ENCODE measurements at regions not wholly inside any gene's neighbourhood (a gene's known extent, or its start where the extent isn't known, plus 50 kb on each side); places are given as distances from the start of the nearest gene placed in this dataset.
"Not testable (repeated sequence)": the region's sequence is repeated elsewhere in the genome, so short reads cannot be mapped to it uniquely, and the experiment has no call there.

DNA sequence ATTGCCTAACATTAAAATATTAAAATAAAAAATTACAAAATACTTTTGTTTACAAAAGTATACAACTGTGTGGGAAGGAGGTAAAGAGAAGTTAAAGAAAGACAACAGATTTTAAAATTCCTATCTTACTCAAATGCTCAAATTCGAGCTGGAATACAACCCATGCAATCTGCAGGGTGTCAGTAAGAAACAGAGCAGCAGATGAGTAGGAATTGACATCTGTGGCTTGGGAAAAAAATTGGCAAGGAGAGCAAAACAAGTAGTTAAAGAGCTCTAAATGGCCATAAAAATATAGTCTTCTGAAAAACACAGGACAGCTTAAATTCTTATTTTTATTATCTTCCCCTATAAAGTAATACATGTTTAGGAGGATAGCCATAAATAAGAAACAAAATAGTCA lies 1609.0 kb upstream of the AGA start:
- Mint-ChIP-seq H3K9me3 (peaks cover 0 to 5% of the 10 kb centered on the region in 2 donors), H3K4me3 (no peak overlapping the region), H3K27ac (no peak overlapping the region), H3K4me1 (ENCODE audit: low read depth in 2 of 2) (no peaks in the 10 kb centered on the region), H3K27me3 (no peaks in the 10 kb centered on the region), H3K36me3 (ENCODE audit: insufficient read depth) (no peaks in the 10 kb centered on the region)
- no peak for ATAC-seq (replicated peaks)
- no peak for DNase-seq

DNA sequence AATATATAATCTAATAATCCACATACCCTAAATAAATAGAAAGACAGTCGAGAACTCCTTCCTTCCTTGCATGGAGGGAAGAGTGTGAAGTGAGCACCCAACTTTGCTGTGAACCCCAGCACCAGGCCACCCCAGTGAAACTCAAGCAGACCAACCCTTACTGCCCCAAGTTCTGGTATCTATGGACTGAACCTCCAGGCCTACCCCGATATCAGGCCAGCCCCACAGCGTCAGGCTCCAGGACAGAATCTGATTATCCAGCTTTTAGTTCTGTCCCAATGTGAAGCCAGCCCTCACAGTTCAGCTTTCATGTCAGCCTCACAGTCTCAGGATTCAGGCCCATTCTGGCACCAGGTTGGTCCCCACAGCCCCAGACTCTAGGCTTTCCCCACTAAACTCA lies 1617.2 kb upstream of the AGA start:
- no peaks in the 10 kb centered on the region for H3K36me3 Mint-ChIP-seq (ENCODE audit: insufficient read depth)
- H3K27ac Mint-ChIP-seq: no peak overlapping the region
- no peaks in the 10 kb centered on the region for H3K4me1 Mint-ChIP-seq (ENCODE audit: low read depth in 2 of 2)
- peaks cover 8 to 18% of the 10 kb centered on the region in 2 donors for H3K9me3 Mint-ChIP-seq
- ATAC-seq (replicated peaks) (no peak), DNase-seq (no peak)
- no peak overlapping the region for H3K4me3 Mint-ChIP-seq
- no peaks in the 10 kb centered on the region for H3K27me3 Mint-ChIP-seq

DNA sequence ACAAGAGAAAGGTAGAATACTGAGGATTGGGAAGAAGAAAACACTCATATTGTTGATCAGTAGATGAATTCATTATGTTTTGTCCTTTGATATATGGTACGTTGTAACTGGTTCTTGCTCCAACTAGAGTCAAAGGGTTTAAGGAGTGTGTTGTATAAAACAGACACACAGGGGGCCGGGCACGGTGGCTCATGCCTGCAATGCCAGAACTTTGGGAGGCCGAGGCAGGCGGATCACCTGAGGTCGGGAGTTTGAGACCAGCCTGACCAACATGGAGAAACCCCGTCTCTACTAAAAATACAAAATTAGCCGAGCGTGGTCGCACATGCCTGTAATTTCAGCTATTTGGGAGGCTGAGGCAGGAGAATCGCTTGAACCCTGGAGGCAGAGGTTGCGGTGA lies 1624.0 kb upstream of the AGA start:
- not testable (repeated sequence) for H3K4me1 Mint-ChIP-seq (ENCODE audit: low read depth in 2 of 2); ATAC-seq (replicated peaks)

GRCh38 chr4:179071131-179071530 lies 1628.9 kb upstream of the AGA start:
- Mint-ChIP-seq H3K9me3 (peaks cover 7 to 15% of the 10 kb centered on the region in 2 donors), H3K36me3 (ENCODE audit: insufficient read depth) (no peaks in the 10 kb centered on the region), H3K27ac (no peak overlapping the region), H3K27me3 (no peaks in the 10 kb centered on the region), H3K4me3 (no peak overlapping the region), H3K4me1 (ENCODE audit: low read depth in 2 of 2) (no peaks in the 10 kb centered on the region)
- ATAC-seq (replicated peaks) (no peak), DNase-seq (no peak)

More for the DNA sequence above, 1624.0 kb upstream of the AGA start:
- H3K36me3 Mint-ChIP-seq (ENCODE audit: insufficient read depth); H3K27me3 Mint-ChIP-seq; H3K27ac Mint-ChIP-seq; DNase-seq; H3K4me3 Mint-ChIP-seq: not testable (repeated sequence)
- H3K9me3 Mint-ChIP-seq: peaks cover 10 to 15% of the 10 kb centered on the region in 2 donors

DNA sequence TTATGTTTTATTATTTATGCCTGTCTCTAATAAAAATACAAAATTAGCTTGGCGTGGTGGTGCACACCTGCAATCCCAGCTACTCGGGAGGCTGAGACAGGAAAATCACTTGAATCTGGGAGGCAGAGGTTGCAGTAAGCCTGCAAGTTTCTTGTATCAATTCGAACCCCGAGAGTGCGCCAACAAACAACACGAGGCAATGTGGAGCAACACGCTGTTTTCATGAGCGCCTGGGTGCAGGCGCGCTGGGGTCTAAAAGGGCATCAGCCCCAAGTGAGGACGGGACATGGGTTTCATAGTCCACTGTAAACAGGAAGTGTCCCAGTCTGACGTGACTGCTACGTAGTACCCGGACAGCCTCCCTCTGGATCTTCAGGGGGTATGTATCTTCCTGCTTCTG lies 1634.6 kb upstream of the AGA start:
- no peak for DNase-seq
- H3K4me3 Mint-ChIP-seq: no peak overlapping the region
- H3K27ac Mint-ChIP-seq: no peak overlapping the region
- H3K27me3 Mint-ChIP-seq: no peaks in the 10 kb centered on the region
- H3K9me3 Mint-ChIP-seq: peaks cover 0 to 9% of the 10 kb centered on the region in 2 donors
- H3K36me3 Mint-ChIP-seq (ENCODE audit: insufficient read depth): no peaks in the 10 kb centered on the region
- ATAC-seq (replicated peaks): no peak
- no peaks in the 10 kb centered on the region for H3K4me1 Mint-ChIP-seq (ENCODE audit: low read depth in 2 of 2)

GRCh38 chr4:179095585-179096221 lies 1653.5 kb upstream of the AGA start:
- no peak overlapping the region for H3K4me3 Mint-ChIP-seq
- H3K27me3 Mint-ChIP-seq: no peaks in the 10 kb centered on the region
- peaks cover 11 to 29% of the 10 kb centered on the region in 2 donors for H3K9me3 Mint-ChIP-seq
- H3K4me1 Mint-ChIP-seq (ENCODE audit: low read depth in 2 of 2): no peaks in the 10 kb centered on the region
- no peaks in the 10 kb centered on the region for H3K36me3 Mint-ChIP-seq (ENCODE audit: insufficient read depth)
- DNase-seq: no peak
- H3K27ac Mint-ChIP-seq: no peak overlapping the region
- ATAC-seq (replicated peaks): no peak

GRCh38 chr4:179097741-179098140 lies 1655.5 kb upstream of the AGA start:
- DNase-seq: no peak
- Mint-ChIP-seq H3K27me3 (no peaks in the 10 kb centered on the region), H3K27ac (no peak overlapping the region), H3K36me3 (ENCODE audit: insufficient read depth) (no peaks in the 10 kb centered on the region), H3K4me3 (no peak overlapping the region), H3K4me1 (ENCODE audit: low read depth in 2 of 2) (no peaks in the 10 kb centered on the region), H3K9me3 (peaks cover 10 to 15% of the 10 kb centered on the region in 2 donors)
- ATAC-seq (replicated peaks): no peak

- no peak for DNase-seq
Observed at GRCh38 chr4:179110356-179110755, 1668.1 kb upstream of the AGA start.

DNA sequence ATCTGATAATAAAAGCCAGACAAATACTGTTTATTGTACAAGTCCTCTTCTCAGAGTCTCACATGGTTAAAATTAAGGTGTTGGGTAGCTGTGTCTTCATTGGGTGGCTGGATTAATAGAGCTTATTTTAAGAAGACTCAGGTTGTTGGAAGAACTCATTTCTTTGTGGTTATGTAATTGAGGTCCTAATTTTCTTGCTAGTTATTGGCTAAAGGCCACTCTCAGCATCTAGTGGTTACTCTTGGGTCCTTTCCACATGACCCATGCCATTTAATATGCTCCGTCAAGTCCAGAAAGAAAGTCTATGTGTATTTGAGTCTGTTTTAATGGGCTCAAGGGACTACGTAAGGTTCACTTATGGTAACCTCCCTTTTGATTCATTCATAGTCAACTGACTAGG lies 1668.6 kb upstream of the AGA start:
- no peak overlapping the region for H3K4me3 Mint-ChIP-seq
- no peak overlapping the region for H3K27ac Mint-ChIP-seq
- H3K4me1 Mint-ChIP-seq (ENCODE audit: low read depth in 2 of 2): no peaks in the 10 kb centered on the region
- peaks cover 5 to 7% of the 10 kb centered on the region in 2 donors for H3K9me3 Mint-ChIP-seq
- DNase-seq (no peak), ATAC-seq (replicated peaks) (no peak)
- H3K36me3 Mint-ChIP-seq (ENCODE audit: insufficient read depth): no peaks in the 10 kb centered on the region
- H3K27me3 Mint-ChIP-seq: no peaks in the 10 kb centered on the region

More at GRCh38 chr4:179110356-179110755, 1668.1 kb upstream of the AGA start:
- H3K9me3 Mint-ChIP-seq: peaks cover 5 to 11% of the 10 kb centered on the region in 2 donors
- no peaks in the 10 kb centered on the region for H3K36me3 Mint-ChIP-seq (ENCODE audit: insufficient read depth)
- ATAC-seq (replicated peaks): no peak
- H3K4me3 Mint-ChIP-seq: no peak overlapping the region
- H3K4me1 Mint-ChIP-seq (ENCODE audit: low read depth in 2 of 2): no peaks in the 10 kb centered on the region
- H3K27ac Mint-ChIP-seq: no peak overlapping the region
- no peaks in the 10 kb centered on the region for H3K27me3 Mint-ChIP-seq

- H3K4me1 Mint-ChIP-seq (ENCODE audit: low read depth in 2 of 2): no peaks in the 10 kb centered on the region
- H3K9me3 Mint-ChIP-seq: peaks cover 5 to 7% of the 10 kb centered on the region in 2 donors
Observed at GRCh38 chr4:179112441-179113170, 1670.4 kb upstream of the AGA start.

GRCh38 chr4:179114615-179115014 lies 1672.4 kb upstream of the AGA start:
- no peaks in the 10 kb centered on the region for H3K4me1 Mint-ChIP-seq (ENCODE audit: low read depth in 2 of 2)
- H3K27me3 Mint-ChIP-seq: no peaks in the 10 kb centered on the region
- DNase-seq (no peak), ATAC-seq (replicated peaks) (no peak)
- no peak overlapping the region for H3K27ac Mint-ChIP-seq
- H3K36me3 Mint-ChIP-seq (ENCODE audit: insufficient read depth): no peaks in the 10 kb centered on the region
- H3K9me3 Mint-ChIP-seq: peaks cover 3 to 7% of the 10 kb centered on the region in 2 donors
- H3K4me3 Mint-ChIP-seq: no peak overlapping the region

More at GRCh38 chr4:179112441-179113170, 1670.4 kb upstream of the AGA start:
- ATAC-seq (replicated peaks): no peak
- Mint-ChIP-seq H3K27ac (no peak overlapping the region), H3K36me3 (ENCODE audit: insufficient read depth) (no peaks in the 10 kb centered on the region), H3K4me3 (no peak overlapping the region), H3K27me3 (no peaks in the 10 kb centered on the region)
- DNase-seq: no peak

GRCh38 chr4:179116011-179116410 lies 1673.8 kb upstream of the AGA start:
- H3K4me1 Mint-ChIP-seq (ENCODE audit: low read depth in 2 of 2): no peaks in the 10 kb centered on the region
- DNase-seq: no peak
- no peak overlapping the region for H3K27ac Mint-ChIP-seq

GRCh38 chr4:179116581-179116980 lies 1674.3 kb upstream of the AGA start:
- Mint-ChIP-seq H3K4me3 (no peak overlapping the region), H3K4me1 (ENCODE audit: low read depth in 2 of 2) (no peaks in the 10 kb centered on the region), H3K27ac (no peak overlapping the region), H3K36me3 (ENCODE audit: insufficient read depth) (no peaks in the 10 kb centered on the region), H3K27me3 (no peaks in the 10 kb centered on the region), H3K9me3 (peaks cover 0 to 5% of the 10 kb centered on the region in 2 donors)
- ATAC-seq (replicated peaks): no peak
- DNase-seq: no peak

More at GRCh38 chr4:179116011-179116410, 1673.8 kb upstream of the AGA start:
- Mint-ChIP-seq H3K9me3 (peaks cover 0 to 5% of the 10 kb centered on the region in 2 donors), H3K27me3 (no peaks in the 10 kb centered on the region), H3K36me3 (ENCODE audit: insufficient read depth) (no peaks in the 10 kb centered on the region), H3K4me3 (no peak overlapping the region)
- no peak for ATAC-seq (replicated peaks)

DNA sequence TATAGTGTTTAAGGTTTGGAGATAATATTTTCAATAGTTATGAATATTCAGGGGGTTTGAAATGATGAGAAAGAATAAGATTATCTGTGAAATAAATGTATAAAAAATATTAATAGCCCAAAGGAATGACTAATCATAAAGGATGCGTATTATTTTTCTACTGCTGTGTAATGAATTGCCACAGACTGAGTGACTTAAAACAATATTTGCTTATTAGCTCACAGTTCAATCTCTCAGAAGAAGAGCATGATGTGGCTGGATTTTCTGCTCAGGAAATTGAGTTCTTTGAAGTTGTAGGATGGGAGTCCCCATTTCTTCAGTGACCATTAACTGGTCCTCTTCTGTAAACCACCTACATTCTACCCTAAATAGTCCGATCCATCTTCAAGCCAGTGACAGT lies 1680.8 kb upstream of the AGA start:
- Mint-ChIP-seq H3K27me3 (no peaks in the 10 kb centered on the region), H3K36me3 (ENCODE audit: insufficient read depth) (no peaks in the 10 kb centered on the region), H3K4me1 (ENCODE audit: low read depth in 2 of 2) (no peaks in the 10 kb centered on the region), H3K9me3 (peaks cover 0 to 9% of the 10 kb centered on the region in 2 donors), H3K4me3 (no peak overlapping the region), H3K27ac (no peak overlapping the region)
- DNase-seq (no peak), ATAC-seq (replicated peaks) (no peak)

All from effector memory CD8-positive, alpha-beta T cell (primary cell).